GM18508 (cell line): ENCODE measurements at regions not wholly inside any gene's neighbourhood (a gene's known extent, or its start where the extent isn't known, plus 50 kb on each side); places are given as distances from the start of the nearest gene placed in this dataset.
"Not testable (repeated sequence)": the region's sequence is repeated elsewhere in the genome, so short reads cannot be mapped to it uniquely, and the experiment has no call there.

ENCODE experiments used
- ATAC-seq: cut with Tn5 transposase; IDR thresholded peaks from one replicate; pipeline ENCODE4 v1.9.1; 2021; ENCODE audit warnings: moderate number of reproducible peaks; ENCODE audit not compliant: insufficient read depth, unreplicated experiment

- not testable (repeated sequence) for ATAC-seq
These were observed 390.6 kb downstream of the PRIM2 start for GRCh38 chr6:57708061-57708460.

- not testable (repeated sequence) for ATAC-seq
These were observed 405.1 kb downstream of the PRIM2 start for GRCh38 chr6:57722546-57722945.

GRCh38 chr6:57723815-57724401 lies 406.5 kb downstream of the PRIM2 start:
- not testable (repeated sequence) for ATAC-seq

- ATAC-seq: not testable (repeated sequence)
These were observed 412.0 kb downstream of the PRIM2 start for GRCh38 chr6:57729407-57729806.

- ATAC-seq: not testable (repeated sequence)
These were observed 413.3 kb downstream of the PRIM2 start for GRCh38 chr6:57730726-57731125.

- not testable (repeated sequence) for ATAC-seq
These were observed 430.3 kb downstream of the PRIM2 start for GRCh38 chr6:57747716-57748115.

- not testable (repeated sequence) for ATAC-seq
These were observed 442.4 kb downstream of the PRIM2 start for GRCh38 chr6:57759850-57760249.

GRCh38 chr6:57792720-57793397 lies 475.4 kb downstream of the PRIM2 start:
- ATAC-seq: not testable (repeated sequence)

- not testable (repeated sequence) for ATAC-seq
These were observed 475.9 kb downstream of the PRIM2 start for GRCh38 chr6:57793398-57793762.

- ATAC-seq: not testable (repeated sequence)
These were observed 482.5 kb downstream of the PRIM2 start for GRCh38 chr6:57799703-57800479.

- not testable (repeated sequence) for ATAC-seq
These were observed 491.2 kb downstream of the PRIM2 start for GRCh38 chr6:57808581-57808980.

- ATAC-seq: not testable (repeated sequence)
These were observed 492.0 kb downstream of the PRIM2 start for GRCh38 chr6:57809454-57809853.

- ATAC-seq: not testable (repeated sequence)
These were observed 496.0 kb downstream of the PRIM2 start for GRCh38 chr6:57813271-57814075.

GRCh38 chr6:57815826-57816225 lies 498.4 kb downstream of the PRIM2 start:
- ATAC-seq: not testable (repeated sequence)

- not testable (repeated sequence) for ATAC-seq
These were observed 503.9 kb downstream of the PRIM2 start for GRCh38 chr6:57821325-57821724.

- not testable (repeated sequence) for ATAC-seq
These were observed 505.0 kb downstream of the PRIM2 start for GRCh38 chr6:57822448-57822847.

- no peak for ATAC-seq
These were observed 505.5 kb downstream of the PRIM2 start for GRCh38 chr6:57822896-57823358.

- ATAC-seq: not testable (repeated sequence)
These were observed 520.3 kb downstream of the PRIM2 start for GRCh38 chr6:57837622-57838209.

- ATAC-seq: not testable (repeated sequence)
These were observed 524.1 kb downstream of the PRIM2 start for GRCh38 chr6:57841551-57841950.
